Tibial nerve (tissue), 3 donors: ENCODE measurements at regions not wholly inside any gene's neighbourhood (a gene's known extent, or its start where the extent isn't known, plus 50 kb on each side); places are given as distances from the start of the nearest gene placed in this dataset.

Experiments
- CTCF ChIP-seq, 5 experiments: fragments of 200-600 bp in 3 of 5; fragments of 450-650 bp in 2 of 5; sonication (generic) in 3 of 5; IDR thresholded peaks; one replicate each; pipeline ENCODE4 v1.5.1; 2016 to 2019; ENCODE audit warnings: antibody characterized with exemption in 5 of 5, mild to moderate bottlenecking in 3 of 5, moderate library complexity in 2 of 5
- POLR2A ChIP-seq, 2 donors: fragments of 450-650 bp; IDR thresholded peaks; one replicate each; pipeline ENCODE4 v1.6.1; 2017; ENCODE audit warnings: antibody characterized with exemption in 2 of 2, mild to moderate bottlenecking in 2 of 2, moderate library complexity in 2 of 2

- TF ChIP-seq CTCF (IDR thresholded peaks at IDR 0.05) (no peak), POLR2A (IDR thresholded peaks at IDR 0.05) (no peak)
These were observed 626.5 kb downstream of the NPHP4 start for GRCh38 chr1:5365751-5366150.
